ENCODE measurements at regions not wholly inside any gene's neighbourhood (a gene's known extent, or its start where the extent isn't known, plus 50 kb on each side); places are given as distances from the start of the nearest gene placed in this dataset.

GRCh38 chr3:13135251-13135810 lies 62.1 kb upstream of the IQSEC1 start (continued):
- TF ChIP-seq, protein P1, sequence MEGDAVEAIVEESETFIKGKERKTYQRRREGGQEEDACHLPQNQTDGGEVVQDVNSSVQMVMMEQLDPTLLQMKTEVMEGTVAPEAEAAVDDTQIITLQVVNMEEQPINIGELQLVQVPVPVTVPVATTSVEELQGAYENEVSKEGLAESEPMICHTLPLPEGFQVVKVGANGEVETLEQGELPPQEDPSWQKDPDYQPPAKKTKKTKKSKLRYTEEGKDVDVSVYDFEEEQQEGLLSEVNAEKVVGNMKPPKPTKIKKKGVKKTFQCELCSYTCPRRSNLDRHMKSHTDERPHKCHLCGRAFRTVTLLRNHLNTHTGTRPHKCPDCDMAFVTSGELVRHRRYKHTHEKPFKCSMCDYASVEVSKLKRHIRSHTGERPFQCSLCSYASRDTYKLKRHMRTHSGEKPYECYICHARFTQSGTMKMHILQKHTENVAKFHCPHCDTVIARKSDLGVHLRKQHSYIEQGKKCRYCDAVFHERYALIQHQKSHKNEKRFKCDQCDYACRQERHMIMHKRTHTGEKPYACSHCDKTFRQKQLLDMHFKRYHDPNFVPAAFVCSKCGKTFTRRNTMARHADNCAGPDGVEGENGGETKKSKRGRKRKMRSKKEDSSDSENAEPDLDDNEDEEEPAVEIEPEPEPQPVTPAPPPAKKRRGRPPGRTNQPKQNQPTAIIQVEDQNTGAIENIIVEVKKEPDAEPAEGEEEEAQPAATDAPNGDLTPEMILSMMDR (conservative IDR thresholded peaks at IDR 0.05; ENCODE audit: low read depth in 2 of 2): no peak

DNA sequence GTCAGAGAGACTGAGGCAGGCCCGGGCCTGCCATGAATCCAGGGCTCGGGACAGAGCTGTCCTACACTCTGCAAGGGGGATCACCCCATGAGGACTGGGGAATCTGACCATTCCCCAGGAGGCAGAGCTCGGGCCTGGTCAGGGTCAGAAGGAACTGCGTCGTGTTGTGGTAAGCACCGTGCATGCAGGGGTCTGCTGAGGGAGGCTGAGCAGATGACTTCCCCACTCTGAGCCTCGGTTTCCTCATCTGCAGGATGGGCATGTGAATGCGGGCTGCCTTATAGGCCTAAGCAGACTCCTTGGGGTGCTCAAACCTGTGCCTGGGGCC lies 61.6 kb upstream of the IQSEC1 start:
- ATAC-seq (no peak), DNase-seq (ENCODE audit: low spot score) (no peak)
- H3K27me3 Mint-ChIP-seq (ENCODE audit: insufficient read depth, low read depth, poor library complexity): peaks cover 7% of the 10 kb centered on the region
- 0 out of 2 replicates have a peak, but pooled peaks cover 3% of the 10 kb centered on the region for H4K20me1 ChIP-seq (replicated peaks; ENCODE audit: insufficient read depth)
- H3K79me2 ChIP-seq (replicated peaks; ENCODE audit: insufficient read depth): no peaks in the 10 kb centered on the region
- H3K36me3 ChIP-seq (ENCODE audit: insufficient read depth): no peaks in the 10 kb centered on the region
- no peaks in the 10 kb centered on the region for H3K4me1 ChIP-seq (ENCODE audit: insufficient read depth)
- no peaks in the 10 kb centered on the region for H3K27me3 ChIP-seq (ENCODE audit: insufficient read depth)
- H3K27ac ChIP-seq (ENCODE audit: low read depth): no peak overlapping the region
- H3K4me3 Mint-ChIP-seq: no peak overlapping the region
- H3F3A ChIP-seq (replicated peaks; ENCODE audit: low read depth): no peaks in the 10 kb centered on the region
- no peak overlapping the region for H3K27ac Mint-ChIP-seq
- H3K4me3 ChIP-seq: no peak overlapping the region
- no peaks in the 10 kb centered on the region for H3K36me3 Mint-ChIP-seq (ENCODE audit: low read depth)
- no peak overlapping the region for H2AFZ ChIP-seq
- H3K9me2 ChIP-seq (ENCODE audit: insufficient read depth): no peaks in the 10 kb centered on the region
- H3K4me1 Mint-ChIP-seq: peaks cover 16% of the 10 kb centered on the region; the same call in 2 of the 3 replicates
- no peak overlapping the region for H3K4me2 ChIP-seq
- H3K9me3 Mint-ChIP-seq: no peaks in the 10 kb centered on the region
- TF ChIP-seq, protein P2, sequence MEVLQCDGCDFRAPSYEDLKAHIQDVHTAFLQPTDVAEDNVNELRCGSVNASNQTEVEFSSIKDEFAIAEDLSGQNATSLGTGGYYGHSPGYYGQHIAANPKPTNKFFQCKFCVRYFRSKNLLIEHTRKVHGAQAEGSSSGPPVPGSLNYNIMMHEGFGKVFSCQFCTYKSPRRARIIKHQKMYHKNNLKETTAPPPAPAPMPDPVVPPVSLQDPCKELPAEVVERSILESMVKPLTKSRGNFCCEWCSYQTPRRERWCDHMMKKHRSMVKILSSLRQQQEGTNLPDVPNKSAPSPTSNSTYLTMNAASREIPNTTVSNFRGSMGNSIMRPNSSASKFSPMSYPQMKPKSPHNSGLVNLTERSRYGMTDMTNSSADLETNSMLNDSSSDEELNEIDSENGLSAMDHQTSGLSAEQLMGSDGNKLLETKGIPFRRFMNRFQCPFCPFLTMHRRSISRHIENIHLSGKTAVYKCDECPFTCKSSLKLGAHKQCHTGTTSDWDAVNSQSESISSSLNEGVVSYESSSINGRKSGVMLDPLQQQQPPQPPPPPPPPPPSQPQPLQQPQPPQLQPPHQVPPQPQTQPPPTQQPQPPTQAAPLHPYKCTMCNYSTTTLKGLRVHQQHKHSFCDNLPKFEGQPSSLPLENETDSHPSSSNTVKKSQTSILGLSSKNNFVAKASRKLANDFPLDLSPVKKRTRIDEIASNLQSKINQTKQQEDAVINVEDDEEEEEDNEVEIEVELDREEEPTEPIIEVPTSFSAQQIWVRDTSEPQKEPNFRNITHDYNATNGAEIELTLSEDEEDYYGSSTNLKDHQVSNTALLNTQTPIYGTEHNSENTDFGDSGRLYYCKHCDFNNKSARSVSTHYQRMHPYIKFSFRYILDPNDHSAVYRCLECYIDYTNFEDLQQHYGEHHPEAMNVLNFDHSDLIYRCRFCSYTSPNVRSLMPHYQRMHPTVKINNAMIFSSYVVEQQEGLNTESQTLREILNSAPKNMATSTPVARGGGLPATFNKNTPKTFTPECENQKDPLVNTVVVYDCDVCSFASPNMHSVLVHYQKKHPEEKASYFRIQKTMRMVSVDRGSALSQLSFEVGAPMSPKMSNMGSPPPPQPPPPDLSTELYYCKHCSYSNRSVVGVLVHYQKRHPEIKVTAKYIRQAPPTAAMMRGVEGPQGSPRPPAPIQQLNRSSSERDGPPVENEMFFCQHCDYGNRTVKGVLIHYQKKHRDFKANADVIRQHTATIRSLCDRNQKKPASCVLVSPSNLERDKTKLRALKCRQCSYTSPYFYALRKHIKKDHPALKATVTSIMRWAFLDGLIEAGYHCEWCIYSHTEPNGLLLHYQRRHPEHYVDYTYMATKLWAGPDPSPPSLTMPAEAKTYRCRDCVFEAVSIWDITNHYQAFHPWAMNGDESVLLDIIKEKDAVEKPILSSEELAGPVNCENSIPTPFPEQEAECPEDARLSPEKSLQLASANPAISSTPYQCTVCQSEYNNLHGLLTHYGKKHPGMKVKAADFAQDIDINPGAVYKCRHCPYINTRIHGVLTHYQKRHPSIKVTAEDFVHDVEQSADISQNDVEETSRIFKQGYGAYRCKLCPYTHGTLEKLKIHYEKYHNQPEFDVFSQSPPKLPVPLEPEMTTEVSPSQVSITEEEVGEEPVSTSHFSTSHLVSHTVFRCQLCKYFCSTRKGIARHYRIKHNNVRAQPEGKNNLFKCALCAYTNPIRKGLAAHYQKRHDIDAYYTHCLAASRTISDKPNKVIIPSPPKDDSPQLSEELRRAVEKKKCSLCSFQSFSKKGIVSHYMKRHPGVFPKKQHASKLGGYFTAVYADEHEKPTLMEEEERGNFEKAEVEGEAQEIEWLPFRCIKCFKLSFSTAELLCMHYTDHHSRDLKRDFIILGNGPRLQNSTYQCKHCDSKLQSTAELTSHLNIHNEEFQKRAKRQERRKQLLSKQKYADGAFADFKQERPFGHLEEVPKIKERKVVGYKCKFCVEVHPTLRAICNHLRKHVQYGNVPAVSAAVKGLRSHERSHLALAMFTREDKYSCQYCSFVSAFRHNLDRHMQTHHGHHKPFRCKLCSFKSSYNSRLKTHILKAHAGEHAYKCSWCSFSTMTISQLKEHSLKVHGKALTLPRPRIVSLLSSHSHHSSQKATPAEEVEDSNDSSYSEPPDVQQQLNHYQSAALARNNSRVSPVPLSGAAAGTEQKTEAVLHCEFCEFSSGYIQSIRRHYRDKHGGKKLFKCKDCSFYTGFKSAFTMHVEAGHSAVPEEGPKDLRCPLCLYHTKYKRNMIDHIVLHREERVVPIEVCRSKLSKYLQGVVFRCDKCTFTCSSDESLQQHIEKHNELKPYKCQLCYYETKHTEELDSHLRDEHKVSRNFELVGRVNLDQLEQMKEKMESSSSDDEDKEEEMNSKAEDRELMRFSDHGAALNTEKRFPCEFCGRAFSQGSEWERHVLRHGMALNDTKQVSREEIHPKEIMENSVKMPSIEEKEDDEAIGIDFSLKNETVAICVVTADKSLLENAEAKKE (CRISPR knock-in tag; IDR thresholded peaks at IDR 0.05): no peak
- TF ChIP-seq JUNB (IDR thresholded peaks at IDR 0.05; ENCODE audit: unreplicated experiment) (no peak), EZH2 (IDR thresholded peaks at IDR 0.05; ENCODE audit: low read depth, unreplicated experiment) (no peak), NANOG (IDR thresholded peaks at IDR 0.05; ENCODE audit: borderline replicate concordance) (no peak), CREB1 (CRISPR knock-in tag; IDR thresholded peaks at IDR 0.05; ENCODE audit: low read depth) (no peak), ZNF114 (CRISPR knock-in tag; IDR thresholded peaks at IDR 0.05) (no peak), STAT1 (IDR thresholded peaks at IDR 0.05; ENCODE audit: unreplicated experiment) (no peak)
- TF ChIP-seq, protein P3, sequence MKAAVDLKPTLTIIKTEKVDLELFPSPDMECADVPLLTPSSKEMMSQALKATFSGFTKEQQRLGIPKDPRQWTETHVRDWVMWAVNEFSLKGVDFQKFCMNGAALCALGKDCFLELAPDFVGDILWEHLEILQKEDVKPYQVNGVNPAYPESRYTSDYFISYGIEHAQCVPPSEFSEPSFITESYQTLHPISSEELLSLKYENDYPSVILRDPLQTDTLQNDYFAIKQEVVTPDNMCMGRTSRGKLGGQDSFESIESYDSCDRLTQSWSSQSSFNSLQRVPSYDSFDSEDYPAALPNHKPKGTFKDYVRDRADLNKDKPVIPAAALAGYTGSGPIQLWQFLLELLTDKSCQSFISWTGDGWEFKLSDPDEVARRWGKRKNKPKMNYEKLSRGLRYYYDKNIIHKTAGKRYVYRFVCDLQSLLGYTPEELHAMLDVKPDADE (IDR thresholded peaks at IDR 0.05): no peak
- TF ChIP-seq, protein P1 (conservative IDR thresholded peaks at IDR 0.05; ENCODE audit: low read depth in 2 of 2): no peak
- TF ChIP-seq, protein P4, sequence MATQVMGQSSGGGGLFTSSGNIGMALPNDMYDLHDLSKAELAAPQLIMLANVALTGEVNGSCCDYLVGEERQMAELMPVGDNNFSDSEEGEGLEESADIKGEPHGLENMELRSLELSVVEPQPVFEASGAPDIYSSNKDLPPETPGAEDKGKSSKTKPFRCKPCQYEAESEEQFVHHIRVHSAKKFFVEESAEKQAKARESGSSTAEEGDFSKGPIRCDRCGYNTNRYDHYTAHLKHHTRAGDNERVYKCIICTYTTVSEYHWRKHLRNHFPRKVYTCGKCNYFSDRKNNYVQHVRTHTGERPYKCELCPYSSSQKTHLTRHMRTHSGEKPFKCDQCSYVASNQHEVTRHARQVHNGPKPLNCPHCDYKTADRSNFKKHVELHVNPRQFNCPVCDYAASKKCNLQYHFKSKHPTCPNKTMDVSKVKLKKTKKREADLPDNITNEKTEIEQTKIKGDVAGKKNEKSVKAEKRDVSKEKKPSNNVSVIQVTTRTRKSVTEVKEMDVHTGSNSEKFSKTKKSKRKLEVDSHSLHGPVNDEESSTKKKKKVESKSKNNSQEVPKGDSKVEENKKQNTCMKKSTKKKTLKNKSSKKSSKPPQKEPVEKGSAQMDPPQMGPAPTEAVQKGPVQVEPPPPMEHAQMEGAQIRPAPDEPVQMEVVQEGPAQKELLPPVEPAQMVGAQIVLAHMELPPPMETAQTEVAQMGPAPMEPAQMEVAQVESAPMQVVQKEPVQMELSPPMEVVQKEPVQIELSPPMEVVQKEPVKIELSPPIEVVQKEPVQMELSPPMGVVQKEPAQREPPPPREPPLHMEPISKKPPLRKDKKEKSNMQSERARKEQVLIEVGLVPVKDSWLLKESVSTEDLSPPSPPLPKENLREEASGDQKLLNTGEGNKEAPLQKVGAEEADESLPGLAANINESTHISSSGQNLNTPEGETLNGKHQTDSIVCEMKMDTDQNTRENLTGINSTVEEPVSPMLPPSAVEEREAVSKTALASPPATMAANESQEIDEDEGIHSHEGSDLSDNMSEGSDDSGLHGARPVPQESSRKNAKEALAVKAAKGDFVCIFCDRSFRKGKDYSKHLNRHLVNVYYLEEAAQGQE (IDR thresholded peaks at IDR 0.05; ENCODE audit: unreplicated experiment): no peak
